Smooth muscle cell of the brain vasculature (primary cell): ENCODE measurements at regions not wholly inside any gene's neighbourhood (a gene's known extent, or its start where the extent isn't known, plus 50 kb on each side); places are given as distances from the start of the nearest gene placed in this dataset.
"Not testable (repeated sequence)": the region's sequence is repeated elsewhere in the genome, so short reads cannot be mapped to it uniquely, and the experiment has no call there.

Experiments
- DNase-seq: peaks from one replicate; pipeline ENCODE4 v3.0.0-alpha.2; 2012; ENCODE audit warnings: low read depth, low spot score

DNA sequence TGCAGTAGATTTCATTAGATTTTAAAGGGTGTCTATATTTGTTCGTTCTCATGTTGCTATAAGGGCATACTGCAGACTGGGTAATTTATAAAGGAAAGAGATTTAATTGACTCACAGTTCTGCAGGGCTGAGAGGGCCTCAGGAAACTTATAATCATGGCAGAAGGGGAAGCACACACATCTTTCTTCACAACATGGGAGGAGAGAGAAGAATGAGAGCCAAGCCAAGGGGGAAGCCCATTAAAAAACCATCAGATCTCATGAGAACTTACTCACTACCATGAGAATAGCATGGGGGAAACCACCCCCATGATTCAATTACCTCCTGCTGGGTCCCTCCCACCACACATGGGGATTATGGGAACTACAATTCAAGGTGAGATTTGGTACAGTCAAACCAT lies 99.5 kb upstream of the TCF21 start:
- not testable (repeated sequence) for DNase-seq

DNA sequence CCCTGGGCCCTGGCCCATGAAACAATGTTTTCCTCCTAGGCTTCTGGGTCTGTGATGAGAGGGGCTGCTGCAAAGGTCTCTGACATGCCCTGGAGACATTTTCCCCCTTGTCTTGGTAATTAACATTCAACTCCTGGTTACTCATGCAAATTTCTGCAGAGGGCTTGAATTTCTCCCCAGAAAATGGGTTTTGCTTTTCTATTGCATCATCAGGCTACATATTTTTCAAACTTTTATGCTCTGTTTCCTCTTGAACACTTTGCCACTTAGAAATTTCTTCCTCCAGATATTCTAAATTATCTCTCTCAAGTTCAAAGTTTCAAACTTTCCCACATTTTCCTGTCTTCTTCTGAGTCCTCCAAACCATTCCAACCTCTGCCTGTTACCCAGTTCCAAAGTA lies 98.2 kb upstream of the TCF21 start:
- not testable (repeated sequence) for DNase-seq

DNA sequence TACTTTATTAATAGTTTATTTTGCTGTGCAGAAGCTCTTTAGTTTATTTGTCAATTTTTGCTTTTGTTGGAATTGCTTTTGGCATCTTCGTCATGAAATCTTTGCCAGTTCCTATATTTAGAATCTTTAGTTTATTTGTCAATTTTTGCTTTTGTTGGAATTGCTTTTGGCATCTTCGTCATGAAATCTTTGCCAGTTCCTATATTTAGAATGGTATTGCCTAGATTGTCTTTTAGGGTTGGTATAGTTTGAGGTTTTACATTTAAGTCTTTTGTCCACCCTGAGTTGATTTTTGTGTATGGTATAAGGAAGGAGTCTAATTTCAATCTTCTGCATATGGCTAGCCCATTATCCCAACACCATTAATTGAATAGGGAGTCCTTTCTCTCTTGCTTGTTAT lies 93.9 kb upstream of the TCF21 start:
- DNase-seq, result not testable (repeated sequence)

DNA sequence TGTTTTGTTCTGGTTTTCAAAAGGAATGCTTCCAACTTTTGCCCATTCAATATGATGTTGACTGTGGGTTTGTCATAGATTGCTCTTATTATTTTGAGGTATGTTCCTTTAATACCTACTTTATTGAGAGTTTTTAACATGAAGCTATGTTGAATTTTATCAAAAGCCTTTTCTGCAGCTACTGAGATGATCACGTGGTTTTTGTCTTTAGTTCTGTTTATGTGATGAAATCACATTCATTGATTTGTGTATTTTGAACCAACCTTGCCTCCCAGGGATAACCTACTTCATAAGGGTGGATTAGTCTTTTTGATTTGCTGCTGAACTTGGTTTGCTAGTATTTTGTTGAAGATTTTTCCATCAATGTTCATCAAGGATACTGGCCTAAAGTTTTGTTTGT lies 92.7 kb upstream of the TCF21 start:
- no peak for DNase-seq

DNA sequence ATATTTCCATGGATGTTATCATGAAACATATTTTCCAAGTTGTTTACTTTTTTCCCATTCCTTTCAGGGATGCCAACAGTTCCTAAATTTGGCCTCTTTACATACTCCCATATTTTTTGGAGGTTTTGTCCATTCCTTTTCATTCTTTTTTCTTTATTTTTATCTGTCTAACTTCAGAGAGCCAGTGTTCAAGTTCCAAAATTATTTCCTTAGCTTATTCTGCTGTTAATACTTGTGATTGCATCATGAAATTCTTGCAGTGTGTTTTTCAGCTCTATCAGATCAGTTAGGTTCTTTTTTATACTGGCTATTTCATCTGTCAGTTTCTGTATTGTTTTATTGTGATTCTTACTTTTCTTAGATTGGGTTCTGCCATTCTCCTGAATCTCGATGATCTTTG lies 89.9 kb upstream of the TCF21 start:
- no peak for DNase-seq

DNA sequence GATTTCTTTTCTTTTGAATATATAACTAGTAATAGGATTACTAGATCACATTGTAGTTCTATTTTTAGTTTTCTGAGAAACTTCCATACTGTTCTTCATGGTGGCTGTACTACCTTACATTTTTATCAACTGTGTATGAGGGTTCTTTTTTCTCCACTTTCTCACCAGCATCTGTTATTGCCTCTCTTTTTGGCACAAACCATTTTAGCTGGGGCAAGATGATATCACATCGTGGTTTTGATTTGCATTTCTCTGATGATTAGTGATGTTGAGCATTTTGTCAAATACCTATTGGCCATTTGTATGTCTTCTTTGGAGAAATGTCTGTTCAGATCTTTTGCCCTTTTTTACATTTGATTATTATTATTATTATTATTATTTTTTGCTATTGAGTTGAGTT lies 86.1 kb upstream of the TCF21 start:
- DNase-seq, result no peak

DNA sequence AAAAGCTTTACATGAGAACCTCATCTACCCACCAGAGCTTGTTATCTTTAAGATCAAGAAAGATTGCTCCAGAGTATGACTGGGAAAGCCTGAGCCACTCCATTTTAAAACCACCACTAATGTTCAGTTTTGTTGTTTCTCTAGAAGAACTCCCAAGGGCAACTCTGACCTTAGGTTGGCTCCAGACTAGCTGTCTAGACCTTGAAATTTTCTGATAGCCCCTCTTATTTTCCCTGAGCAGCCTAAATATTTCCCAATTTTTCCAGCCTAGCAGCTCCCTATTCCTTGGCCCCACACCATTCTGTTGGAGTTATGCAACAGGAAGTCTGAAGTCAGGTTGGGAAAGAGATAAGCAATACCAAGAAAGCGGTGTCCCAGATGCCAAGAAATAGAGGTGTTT lies 84.6 kb upstream of the TCF21 start:
- no peak for DNase-seq

DNA sequence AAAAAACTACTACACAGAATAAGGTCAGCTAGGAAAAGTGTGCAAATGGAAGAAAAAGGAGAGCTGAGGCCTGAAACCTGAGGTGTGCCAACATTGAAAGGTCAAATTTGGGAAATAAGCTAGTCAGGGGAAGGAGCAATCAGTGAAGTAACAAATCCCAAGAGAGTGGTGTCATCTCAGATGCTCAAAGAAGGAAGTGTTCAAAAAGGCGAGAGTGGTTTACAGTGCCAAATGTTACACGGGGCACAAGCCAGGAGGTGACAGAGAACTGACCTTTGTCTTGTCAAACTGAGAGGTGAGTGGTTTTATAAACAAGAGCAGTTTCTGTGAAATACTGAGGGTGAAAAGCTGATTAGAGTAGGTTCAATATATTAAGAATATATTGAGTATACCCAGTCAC lies 83.0 kb upstream of the TCF21 start:
- no peak for DNase-seq

DNA sequence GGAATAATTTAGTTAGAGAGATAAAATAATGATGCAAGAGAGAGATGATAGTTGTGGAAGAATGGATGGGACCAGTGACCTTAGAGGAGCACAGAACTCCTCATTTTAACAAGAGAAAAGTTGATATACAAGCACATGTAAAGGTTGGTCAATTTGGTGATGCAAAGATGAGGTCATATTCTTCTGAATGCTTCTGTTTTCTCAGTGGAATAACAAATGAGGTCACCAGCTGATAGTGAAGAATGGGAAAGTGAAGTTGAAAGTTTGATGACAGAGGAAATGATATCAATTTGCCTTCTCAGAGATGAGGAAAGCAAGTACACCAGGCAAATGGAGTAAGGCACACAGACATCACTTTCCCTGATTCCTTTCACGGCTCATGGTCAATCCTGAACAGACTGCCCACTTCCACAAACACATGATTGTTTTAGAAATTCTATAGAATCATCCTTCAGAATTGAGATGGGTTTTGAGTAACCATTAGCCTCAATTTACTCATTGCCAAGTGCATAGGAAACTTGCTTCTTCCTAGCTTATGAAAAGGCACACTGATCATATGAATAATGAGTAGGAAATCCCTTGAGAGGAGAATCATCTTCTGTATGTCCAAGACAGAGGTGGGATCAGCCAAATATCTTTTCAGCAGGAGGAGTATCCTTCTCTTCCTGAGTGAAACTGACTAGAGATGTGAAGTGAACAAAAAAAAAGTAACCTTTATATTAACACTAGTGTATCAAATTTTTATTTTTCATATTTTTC lies 82.4 kb upstream of the TCF21 start:
- no peak for DNase-seq

DNA sequence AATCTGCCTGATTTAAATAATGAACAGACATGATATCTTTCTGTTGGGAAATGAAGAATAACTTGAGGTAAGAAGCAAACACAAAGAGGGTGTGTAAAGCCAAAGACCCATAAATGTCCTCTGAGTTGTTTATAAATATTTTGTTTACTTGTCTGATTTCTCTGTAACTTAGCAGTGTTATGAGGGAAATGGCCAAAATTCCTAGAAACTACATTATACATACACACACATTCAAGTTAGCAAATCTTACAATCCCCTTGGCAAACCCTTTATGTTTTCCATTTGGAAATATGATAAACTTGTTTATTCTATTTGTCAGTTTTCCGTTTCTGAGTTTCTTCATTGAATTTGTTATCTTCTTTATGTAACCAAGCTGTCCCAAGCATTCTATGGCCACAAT lies 81.4 kb upstream of the TCF21 start:
- DNase-seq, result no peak

DNA sequence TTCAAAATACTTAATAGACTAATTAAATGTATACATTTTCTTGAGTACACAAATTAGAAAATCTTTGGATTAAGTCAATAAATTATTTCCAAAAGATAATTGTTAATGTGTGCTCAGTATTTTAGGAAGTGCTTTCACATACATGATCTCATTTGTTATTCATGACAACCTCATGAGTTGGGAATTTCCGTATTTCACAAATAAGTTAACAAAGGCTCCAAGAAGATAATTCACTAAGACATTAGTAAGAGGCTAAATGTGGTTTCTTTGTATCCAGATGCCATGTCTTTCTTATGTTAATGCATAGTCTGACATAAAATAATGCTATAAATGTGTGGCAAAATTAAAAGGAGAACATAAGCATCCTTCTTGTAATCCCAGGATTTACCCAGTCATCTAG lies 79.5 kb upstream of the TCF21 start:
- DNase-seq, result no peak

DNA sequence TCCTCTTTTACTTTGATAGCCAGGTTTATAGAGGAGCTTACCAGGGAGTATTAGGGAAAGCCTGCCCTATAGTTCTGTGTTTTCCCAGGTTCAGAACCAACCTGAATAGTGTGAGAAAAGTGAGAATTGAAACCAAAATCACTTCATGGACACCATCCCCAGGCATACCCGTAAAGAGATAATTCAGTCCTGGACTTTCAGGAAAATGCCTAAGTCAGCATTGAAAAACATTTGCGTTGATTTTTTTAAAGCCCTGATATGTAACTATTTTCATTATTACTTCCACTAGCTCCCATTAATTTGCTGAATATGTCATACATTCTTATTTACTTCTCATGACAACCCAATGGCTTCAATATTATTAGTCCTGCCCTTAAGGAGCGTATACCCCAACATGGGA lies 77.4 kb upstream of the TCF21 start:
- DNase-seq, result no peak

DNA sequence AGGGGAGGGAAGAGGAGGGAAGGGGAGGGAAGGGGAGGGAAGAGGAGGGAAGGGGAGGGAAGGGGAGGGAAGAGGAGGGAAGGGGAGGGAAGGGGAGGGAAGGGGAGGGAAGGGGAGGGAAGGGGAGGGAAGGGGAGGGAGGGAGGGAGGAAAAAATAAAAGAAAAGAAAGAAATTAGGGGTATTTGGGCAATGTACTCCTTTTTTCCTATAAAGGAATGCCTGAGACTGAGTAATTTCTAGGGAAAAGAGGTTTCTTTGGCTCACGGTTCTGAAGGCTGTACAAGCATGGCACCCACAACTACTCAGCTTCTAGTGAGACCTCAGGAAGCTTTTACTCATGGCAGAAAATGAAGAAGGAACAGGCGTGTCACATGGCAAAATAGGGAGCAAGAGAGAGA lies 76.5 kb upstream of the TCF21 start:
- not testable (repeated sequence) for DNase-seq

DNA sequence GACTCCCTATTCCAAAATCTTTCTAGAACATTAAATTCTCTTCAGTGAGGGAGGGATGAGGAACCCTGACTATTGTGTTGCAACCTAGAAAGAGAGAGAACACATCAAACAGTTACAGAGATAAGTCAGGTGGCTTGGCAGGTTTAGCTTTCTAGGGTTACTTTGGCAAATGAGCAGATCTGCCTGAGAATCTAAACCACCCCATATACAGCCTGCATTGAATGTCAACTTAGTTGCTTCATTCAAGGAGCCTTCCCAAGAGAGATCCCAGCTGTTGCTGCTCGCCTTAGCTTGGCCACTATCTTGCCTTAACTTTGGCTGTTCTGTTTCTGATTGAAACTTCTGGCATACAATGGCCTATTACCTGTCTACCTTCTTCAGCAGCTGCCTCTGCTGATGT lies 74.7 kb upstream of the TCF21 start:
- DNase-seq, result no peak

DNA sequence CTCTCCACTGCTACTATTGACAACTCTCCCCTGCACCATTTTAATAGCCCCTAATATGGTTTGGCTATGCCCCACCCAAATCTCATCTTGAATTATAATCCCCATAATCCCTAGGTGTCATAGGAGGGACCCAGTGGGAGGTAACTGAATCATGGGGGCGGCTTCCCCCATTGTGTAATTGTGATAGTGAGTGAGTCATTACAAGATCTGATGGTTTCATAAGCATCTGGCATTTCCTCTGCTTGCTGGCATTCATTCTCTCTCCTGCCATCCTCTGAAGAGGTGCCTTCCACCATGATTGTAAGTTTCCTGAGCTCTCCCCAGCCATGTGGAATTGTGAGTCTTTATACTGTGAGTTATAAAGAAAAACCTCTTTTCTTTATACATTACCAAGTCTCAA lies 74.1 kb upstream of the TCF21 start:
- DNase-seq, result no peak

DNA sequence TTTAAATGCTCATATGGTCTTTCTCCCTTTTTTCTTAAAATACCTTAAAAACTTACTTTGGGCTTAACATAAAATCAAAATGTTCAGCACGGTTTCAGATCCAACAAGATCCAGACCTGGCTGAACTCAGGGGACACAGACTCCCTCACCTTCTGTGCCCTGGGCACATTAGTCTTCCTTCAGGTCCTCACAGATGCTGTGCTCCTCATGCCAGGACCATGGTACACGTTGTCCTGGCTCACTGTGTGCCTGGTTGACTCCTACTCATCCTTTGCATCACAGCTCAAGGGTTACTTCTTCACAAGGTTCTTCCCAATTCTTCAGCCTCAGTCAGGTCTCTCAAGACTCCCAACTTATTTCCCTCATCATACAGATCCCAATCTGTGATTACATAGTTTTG lies 73.6 kb upstream of the TCF21 start:
- no peak for DNase-seq

DNA sequence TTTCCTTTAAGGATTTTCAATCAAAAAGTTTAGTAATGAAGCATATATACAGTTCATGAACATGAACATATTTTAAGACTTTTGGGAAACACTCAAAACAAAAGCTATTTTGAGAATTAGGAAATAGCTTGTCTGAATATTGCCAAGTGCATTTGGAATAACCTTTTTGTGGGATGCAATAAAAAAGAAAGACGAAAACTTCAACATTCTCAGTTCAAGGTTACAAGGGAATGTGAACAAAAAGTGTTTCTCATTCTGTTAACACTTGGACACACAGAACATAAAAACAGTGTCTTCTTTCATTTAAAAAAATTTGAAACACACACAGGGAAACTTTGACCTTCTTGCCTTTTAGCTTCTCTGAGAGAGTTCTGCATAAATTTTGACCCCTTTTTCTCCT lies 72.7 kb upstream of the TCF21 start:
- no peak for DNase-seq

DNA sequence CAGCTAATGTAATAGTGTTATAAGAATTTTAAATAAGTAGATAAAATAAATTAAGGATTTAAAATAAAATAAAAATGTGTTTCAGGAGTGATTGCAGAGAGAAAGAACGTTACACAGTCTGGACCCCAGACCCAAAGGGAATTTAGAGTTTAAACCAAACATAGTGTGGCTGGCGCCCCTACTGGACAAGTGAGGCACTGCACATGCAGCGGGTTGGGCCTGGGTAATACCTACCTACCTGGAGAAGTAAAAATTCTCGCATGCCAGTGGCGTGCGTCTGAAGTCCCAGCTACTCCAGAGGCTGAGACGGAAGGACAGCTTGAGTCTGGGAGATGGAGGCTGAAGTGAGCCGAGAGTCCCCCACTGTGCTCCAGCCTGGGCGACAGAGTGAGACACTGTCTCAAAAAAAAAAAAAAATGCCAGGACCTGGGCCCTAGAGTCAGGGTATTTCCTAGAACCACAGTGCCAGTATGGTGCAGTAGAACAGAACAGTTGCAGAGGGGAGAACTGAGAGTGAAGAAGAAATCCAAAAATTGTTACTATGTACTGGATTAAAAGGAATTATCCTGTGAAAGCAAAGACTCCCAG lies 71.4 kb upstream of the TCF21 start:
- DNase-seq, result no peak

DNA sequence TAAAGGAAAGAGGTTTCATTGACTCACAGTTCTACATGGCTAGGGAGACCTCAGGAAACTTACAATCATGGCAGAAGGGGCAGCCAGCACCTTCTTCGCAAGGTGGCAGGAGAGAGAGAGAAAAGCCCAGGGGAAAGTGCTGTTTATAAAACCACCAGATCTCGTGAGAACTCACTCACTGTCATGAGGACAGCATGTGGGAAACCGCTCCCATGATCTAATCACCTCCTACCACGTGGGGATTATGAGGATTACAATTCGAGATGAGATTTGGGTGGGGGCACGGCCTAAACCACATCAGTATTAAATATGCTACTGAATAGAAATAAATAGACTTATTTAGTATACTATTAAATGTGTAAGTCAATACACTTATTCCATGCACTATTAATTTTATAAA lies 70.6 kb upstream of the TCF21 start:
- no peak for DNase-seq

DNA sequence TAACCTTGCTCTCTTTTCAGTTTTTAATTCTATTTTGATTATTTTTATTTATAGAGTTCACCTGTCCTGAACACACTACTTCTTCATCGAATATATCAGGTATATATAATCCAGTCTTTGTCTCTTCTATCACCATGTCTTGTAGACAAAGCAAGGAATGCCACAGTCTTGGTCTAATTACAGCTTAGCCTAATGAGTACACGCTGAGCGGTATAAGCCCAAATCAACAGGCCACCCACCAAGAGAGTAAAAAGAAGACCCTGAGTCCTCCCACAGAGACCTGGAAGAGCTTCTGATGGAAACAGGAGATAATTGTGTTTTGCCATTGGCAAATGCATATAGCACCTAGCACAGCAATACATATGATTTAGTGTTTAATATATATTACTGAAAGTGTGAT lies 68.7 kb upstream of the TCF21 start:
- DNase-seq, result no peak

DNA sequence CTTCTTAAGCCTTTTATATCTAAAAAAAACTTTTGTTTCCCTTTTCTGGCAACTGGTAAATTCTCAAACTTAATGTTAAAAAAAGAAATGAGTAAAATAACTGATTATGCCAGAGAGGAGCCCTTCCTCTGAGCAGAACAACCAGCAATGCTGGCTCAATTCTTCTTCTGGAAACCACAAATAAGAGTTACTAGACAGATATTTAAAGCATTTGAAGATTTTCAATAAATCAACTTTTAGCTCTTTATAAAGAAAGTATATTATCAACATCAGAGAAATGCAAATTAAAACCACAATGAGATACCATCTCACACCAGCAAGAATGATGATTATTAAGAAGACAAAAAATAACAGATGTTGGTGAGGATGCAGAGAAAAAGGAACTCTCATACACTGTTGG lies 61.1 kb upstream of the TCF21 start:
- DNase-seq, result no peak

DNA sequence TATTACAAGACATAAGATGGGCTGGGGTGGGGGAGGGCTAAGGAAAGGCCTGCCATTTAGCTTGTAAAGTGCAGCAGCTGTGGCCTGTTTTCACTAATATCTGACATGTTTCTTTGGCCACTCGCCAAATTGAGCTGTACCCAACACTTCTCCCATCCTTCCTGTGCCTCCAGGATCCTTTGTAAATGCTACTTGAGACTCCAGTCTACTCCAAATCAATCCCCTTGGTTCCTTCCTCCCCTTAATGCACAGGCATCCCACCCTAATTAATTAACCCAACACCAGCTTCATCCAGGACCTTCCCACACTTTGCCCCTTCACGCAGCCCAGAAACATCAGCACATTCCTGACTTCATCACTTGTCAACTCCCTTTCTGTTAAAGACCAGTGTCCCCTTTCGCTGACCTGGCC lies 55.0 kb upstream of the TCF21 start:
- DNase-seq, result no peak

DNA sequence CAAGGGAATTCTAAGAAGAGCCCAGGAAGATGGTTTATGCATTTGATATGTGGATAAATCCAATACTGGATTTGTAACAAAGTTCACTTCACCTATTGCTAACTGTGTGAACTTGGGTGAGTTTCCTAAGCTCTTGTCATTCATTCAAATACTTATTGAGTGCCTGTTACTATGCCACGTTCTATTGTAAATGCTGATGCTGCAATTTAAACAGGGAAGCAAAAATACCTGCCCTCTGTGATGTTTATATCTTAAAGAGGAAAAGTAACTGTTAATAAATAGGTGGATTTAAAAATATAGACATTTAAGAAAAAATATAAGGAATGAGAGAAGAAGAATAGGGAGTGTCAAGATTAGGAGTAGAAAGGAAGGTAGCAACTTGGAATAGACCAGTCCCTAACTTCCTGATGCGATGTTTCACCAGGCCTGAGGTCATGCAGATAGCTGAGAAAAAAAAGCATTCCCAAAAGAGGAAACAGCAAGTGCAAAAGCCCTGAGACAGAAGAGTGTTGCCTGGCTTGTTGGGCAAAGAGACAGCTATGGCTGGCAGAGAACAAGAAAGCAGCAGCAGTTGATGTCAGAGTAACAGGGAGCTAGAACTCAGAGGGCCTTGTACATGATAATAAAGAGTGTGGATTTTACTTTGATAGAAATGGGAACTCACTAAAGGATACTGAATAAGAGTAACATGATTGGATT lies 54.3 kb upstream of the TCF21 start:
- DNase-seq, result no peak
